GM21526 (cell line): ENCODE measurements at regions not wholly inside any gene's neighbourhood (a gene's known extent, or its start where the extent isn't known, plus 50 kb on each side); places are given as distances from the start of the nearest gene placed in this dataset.

Experiments
- ATAC-seq: cut with Tn5 transposase; IDR thresholded peaks from one replicate; pipeline ENCODE4 v1.9.1; 2021; ENCODE audit warnings: moderate library complexity; ENCODE audit not compliant: unreplicated experiment, low FRiP score

GRCh38 chr6:22621701-22622100 lies 52.3 kb downstream of the HDGFL1 start:
- no peak for ATAC-seq

DNA sequence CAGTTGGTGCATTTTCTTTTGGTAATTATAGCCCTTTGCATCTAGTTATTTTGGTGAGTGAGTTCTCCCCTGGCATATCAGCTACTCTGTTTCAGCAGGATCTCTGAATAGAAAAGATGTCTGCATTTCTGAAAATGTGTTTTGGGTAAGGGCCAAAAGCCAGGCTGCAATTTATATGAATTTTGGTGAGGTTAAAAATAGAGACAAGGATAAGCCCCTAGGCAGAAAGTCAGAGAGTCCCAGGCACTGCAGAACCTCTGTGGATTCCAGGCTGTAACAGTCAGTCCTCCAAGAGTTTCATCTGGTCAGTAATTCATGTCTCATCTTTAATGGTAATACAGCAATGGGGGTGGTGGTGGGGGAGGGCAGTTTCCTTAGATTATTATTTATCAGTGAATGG lies 53.0 kb downstream of the HDGFL1 start:
- no peak for ATAC-seq

DNA sequence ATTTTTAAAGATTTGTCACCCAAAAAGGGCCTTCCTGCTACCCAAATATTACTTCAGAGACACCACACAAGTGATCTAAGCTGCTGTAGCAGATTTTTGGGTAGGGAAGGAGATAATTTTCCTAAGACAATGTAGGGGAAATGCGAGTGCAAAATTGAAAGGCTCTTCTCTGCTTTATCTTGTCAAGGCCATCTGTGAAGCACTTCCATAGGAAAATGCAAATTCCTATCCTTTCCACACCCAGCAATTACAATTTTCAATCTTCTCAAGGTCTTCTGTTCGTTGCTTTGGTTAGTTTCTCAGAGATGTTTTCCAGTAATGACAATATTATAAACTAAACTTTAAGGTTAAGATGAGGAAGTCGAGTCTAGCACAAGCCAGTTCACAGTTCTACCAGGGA lies 53.4 kb downstream of the HDGFL1 start:
- ATAC-seq = no peak

DNA sequence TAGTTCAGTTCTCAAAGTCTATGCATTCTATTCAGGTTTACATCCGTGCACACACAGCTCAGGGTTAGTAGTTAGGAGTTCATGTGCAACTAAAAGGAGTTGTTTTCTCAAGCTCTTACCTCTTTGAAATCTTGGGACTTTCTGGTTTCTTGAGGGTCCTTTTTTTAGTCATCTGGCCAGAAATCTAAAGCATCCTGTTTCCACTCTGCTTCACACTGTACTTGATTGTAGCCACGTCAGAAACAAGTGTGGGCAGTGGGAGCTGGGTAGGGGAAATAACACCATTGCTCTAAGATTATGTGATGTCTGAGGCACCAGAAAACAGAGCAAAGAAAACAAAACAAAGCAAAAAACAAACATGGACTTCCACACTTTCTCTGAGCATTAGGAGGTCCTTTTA lies 58.3 kb downstream of the HDGFL1 start:
- ATAC-seq = no peak

GRCh38 chr6:22631091-22631490 lies 61.7 kb downstream of the HDGFL1 start:
- no peak for ATAC-seq

- ATAC-seq = no peak
Observed at GRCh38 chr6:22632581-22633145, 63.3 kb downstream of the HDGFL1 start.

DNA sequence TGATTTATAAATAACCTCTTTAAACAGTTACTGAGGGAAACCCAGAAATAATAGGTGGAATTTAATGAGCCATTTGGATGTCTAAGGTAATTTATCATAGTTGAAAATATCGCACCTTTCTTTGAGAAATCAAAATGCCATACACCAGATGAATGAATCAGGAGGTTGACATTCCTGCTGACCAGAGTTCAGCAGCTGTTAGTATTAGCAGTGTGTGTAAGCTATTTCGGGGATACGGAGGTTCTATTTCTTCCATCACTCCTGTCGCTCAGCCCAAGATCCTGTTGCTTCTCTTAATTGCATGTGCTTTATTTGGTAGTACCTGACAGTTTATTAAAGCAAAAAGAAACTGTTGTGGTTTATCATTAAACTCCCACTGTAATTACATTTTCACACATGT lies 67.1 kb downstream of the HDGFL1 start:
- no peak for ATAC-seq

DNA sequence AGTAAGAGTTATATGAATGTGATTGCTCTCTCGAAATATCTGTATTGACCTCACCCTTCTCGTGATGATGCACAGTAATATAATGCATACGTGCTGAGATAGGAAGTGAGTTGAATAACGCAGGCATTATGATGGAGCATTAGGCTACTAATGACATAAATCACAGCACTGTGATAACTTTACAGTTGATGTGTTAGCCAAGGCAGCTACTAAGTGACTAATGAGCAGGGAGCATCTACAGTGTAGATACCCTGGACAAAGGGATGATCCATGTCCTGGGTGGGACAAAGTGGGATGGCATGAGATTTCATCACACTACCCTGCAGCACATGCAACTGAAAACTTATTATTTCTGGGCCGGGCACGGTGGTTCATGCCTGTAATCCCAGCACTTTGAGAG lies 68.4 kb downstream of the HDGFL1 start:
- ATAC-seq = no peak

DNA sequence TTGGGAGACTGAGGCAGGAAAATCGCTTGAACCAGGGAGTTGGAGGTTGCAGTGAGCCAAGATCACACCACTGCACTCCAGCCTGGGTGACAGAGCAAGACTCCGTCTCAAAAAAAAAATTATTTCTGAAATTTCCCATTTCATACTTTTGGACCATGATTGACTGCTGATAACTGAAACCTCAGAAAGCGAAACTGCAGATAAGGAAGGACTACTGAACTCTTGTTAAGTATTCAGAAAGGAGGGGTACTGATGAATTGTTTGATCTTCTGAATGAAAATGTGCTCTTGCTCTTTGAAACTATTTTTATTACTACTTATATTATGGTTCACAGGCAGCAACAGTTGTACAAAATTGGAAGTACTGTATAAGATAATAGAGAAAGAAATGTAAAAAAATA lies 69.0 kb downstream of the HDGFL1 start:
- ATAC-seq = no peak

GRCh38 chr6:22642254-22642653 lies 72.9 kb downstream of the HDGFL1 start:
- no peak for ATAC-seq

GRCh38 chr6:22643780-22644179 lies 74.4 kb downstream of the HDGFL1 start:
- no peak for ATAC-seq

DNA sequence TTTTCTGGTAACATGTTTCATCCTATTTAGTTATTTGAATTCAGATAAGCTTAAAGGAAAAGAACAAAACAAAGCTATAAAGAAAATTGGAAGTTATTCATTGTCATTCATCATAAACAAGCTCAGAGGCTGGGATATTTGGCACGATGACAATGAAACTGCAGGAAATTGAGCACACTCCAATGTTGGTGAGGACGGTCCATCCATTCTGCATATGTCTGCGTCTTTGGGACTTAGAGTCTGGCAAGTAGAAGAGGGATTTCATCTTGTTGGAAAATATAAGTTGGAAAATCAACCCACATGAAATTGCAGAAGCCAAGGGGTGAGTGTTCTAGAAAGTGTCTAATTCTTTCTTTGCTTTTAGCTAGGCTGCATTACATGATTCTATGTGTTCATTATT lies 78.4 kb downstream of the HDGFL1 start:
- no peak for ATAC-seq

GRCh38 chr6:22651731-22652130 lies 82.4 kb downstream of the HDGFL1 start:
- ATAC-seq = no peak

DNA sequence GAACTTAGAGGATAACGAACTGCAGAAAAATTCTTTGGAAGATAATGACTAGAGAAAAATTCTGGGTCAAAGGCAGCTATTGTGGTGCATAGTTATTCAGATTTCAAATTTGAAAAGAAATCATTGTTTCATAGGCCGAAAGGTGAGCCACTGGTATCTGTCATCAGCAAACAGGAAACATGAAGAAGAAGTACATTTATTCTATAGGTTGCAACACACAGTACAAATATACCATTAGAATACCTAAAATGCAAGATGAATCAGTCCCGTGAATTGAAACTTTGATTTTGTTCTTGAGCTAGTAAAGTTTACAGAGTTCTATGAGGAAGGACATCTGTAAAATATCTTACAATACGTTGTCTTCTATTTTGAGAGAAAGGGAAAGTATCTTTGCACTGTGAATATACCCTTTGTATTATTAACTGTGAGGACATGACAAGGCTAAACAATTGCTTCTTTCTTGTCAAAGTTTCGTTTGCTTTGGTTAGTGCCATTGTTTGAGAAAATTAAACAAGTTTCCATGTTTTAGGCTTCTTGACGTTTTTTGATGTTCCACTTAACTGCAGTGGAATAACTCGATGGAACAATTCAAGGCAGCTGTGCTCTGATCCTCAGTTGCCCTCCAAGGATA lies 84.7 kb downstream of the HDGFL1 start:
- no peak for ATAC-seq

DNA sequence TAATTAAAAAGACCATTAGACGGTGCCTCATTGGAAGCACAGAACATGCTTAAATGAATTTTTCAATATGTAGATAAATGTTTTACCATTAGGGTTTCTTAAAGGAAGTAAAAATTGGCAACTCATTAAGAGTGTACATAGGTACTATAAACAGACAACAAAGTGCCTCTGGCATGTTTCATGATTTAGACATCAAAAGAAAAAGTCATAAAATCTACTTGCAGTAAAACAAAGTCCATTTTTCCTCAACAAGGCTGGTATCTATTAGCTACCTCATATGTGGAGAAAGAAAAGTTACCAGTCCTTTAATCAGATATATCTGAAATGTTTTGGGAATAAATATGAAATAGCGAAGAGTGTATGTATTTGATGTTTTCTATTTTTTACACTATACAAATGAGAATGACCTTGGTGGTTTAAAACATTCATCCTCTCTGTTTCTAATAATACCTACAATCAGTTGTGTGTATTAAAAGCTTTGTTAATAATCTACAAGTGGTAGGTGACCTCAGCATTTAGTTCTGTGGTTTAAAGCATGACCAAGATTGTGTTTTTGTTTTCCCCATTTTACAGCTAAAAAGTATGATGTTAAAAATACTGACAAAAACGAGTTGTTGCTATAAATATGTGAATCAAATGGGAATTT lies 87.5 kb downstream of the HDGFL1 start:
- ATAC-seq = no peak

DNA sequence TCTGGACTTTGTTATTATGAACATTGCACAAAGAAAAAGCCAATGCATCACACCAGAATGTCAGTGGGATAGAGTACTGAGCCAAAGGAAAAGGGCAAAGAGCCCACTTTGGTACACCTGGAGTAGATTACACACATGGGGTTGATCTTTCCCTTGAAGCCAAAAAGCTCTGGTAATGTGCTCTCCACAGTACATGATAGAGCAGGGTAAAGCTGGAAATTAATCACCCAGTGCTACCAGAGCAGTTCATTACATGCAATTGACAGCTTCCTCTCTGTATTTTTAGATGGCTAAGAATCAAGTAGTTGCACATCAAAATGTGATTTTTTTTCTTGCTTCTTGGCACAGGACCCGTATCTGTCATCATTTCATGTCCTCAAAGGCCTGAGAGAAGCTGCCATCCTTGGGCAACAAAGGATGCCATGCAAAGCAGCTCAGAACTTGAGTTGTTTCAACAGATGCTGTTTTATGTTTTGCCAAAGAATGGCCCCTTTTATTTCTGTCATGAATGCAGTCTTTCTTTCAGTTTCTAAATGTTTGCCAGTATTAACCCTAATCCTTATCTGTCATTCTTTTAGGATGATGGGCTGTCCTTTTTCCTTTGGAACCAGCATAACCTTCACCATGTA lies 88.1 kb downstream of the HDGFL1 start:
- ATAC-seq = no peak

- ATAC-seq = no peak
Observed at GRCh38 chr6:22658183-22658582, 88.8 kb downstream of the HDGFL1 start.

DNA sequence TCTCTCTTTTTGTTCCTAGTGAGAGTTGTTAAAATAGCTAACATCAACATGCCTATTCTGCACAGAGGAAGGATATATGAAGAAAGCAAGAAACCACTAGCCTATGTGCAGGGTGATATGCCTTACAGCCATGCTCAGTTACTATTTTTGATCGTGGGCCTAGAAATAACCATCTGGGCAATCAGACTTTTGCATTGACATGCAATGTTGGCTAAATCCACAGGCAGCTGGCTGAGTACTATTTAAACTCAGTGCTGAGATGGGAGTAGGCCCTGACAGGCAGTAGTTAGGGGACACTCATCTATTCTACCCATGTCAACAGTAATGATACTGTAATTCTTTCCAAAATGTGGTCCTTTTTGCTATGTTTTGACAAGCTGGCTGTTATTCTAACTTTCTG lies 89.6 kb downstream of the HDGFL1 start:
- ATAC-seq = no peak

DNA sequence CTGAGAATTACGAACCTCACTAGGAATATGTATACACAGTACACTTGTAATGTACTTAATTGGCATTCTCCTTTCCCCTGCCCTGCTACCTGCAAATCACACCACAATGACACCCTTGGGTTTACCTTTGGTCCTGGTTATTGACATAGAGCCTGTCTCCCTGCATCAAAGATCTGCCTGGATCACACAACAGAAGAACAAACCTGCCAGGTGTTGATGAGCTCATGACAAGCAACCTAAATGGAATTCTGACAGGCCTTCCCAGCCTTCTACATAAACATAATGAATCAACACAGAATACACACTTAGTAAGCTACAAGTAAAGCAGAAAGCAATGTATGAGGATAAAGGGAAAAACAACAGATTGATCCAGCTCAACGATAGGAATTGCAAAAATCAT lies 95.6 kb downstream of the HDGFL1 start:
- ATAC-seq = no peak

GRCh38 chr6:22666021-22666420 lies 96.7 kb downstream of the HDGFL1 start:
- ATAC-seq = no peak

GRCh38 chr6:22666586-22666985 lies 97.2 kb downstream of the HDGFL1 start:
- no peak for ATAC-seq

DNA sequence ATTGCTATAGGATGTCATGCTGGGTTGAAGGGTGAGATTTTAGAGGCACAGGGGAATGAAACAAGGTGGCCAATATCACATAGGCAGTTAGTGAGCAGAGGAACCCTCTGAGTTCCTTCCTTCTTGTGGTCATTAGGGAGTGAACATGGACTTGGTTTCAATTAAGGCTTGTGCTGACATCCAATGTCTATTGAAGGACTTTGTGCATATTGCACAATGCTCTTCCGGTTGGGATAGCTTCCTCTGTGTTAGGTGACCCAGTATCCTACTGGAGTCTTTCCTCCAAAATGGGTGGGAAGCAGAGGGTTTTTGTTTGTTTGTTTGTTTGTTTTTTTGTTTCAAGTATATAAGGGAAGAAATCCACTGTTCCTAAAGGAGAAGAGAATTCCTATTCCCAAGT lies 98.5 kb downstream of the HDGFL1 start:
- no peak for ATAC-seq
